Ovary (tissue), 7 donors: ENCODE measurements at regions not wholly inside any gene's neighbourhood (a gene's known extent, or its start where the extent isn't known, plus 50 kb on each side); places are given as distances from the start of the nearest gene placed in this dataset.
"Not testable (repeated sequence)": the region's sequence is repeated elsewhere in the genome, so short reads cannot be mapped to it uniquely, and the experiment has no call there.

ENCODE experiments used
- DNase-seq, 5 donors: peaks; one replicate each; pipeline ENCODE4 v3.0.0-alpha.2; 2019 to 2020
- H3K27ac ChIP-seq, 2 donors: fragments of 200-600 bp; one replicate each; pipeline versions ENCODE4 v1.5.1 to v1.8.0; 2019 to 2022
- H3K27me3 ChIP-seq: fragments of 200-600 bp; one replicate; pipeline ENCODE4 v1.8.0; 2022
- H3K36me3 ChIP-seq: fragments of 200-600 bp; sonication (generic); one replicate; pipeline ENCODE4 v1.5.1; 2019
- H3K4me1 ChIP-seq: one replicate; pipeline ENCODE4 v1.8.1; 2013; ENCODE audit warnings: mild to moderate bottlenecking, moderate library complexity; ENCODE audit not compliant: insufficient read depth
- H3K4me3 ChIP-seq: fragments of 200-600 bp; sonication (generic); one replicate; pipeline ENCODE4 v1.5.1; 2017
- H3K9me3 ChIP-seq, 2 donors: fragments of 200-600 bp in 1 of 2; sonication (generic) in 1 of 2; one replicate each; pipeline versions ENCODE4 v1.5.1 to v1.8.1; 2013 to 2019; ENCODE audit warnings: mild to moderate bottlenecking in 1 of 2, moderate library complexity in 1 of 2
- CTCF ChIP-seq, 3 donors: fragments of 450-650 bp in 2 of 3; fragments of 200-600 bp in 1 of 3; IDR thresholded peaks; one replicate each; pipeline versions ENCODE4 v1.5.1 to v1.8.0; 2016 to 2022; ENCODE audit warnings: antibody characterized with exemption in 3 of 3, mild to moderate bottlenecking in 1 of 3
- EP300 ChIP-seq: sonication (generic); formaldehyde crosslinking; IDR thresholded peaks from one replicate; pipeline ENCODE4 v1.6.1; 2017; ENCODE audit warnings: antibody characterized with exemption
- POLR2A ChIP-seq: fragments of 450-650 bp; IDR thresholded peaks from one replicate; pipeline ENCODE4 v1.6.1; 2017; ENCODE audit warnings: antibody characterized with exemption, mild to moderate bottlenecking, moderate library complexity
- WGBS, 3 donors: extraction: QIAGEN DNeasy Blood & Tissue Kit in 1 of 3; methylation state at CpG; one replicate each; pipeline versions ENCODE4 v1.1.5 to v1.1.7; 2013 to 2017; 5-methylcytosine and 5-hydroxymethylcytosine counted together
- intact Hi-C, 4 donors: fragments of 100-400 bp; cut with DNase I; formaldehyde crosslinking; loops; one replicate each; pipeline versions ENCODE4 v1.11.0 to v1.15.1; 2022 to 2023
- donor health status: DM: no; HTN: no; CAD: no; lungs with moderate emphysema.
- donor health status: DM: no; HTN: no; CAD: no.
- donor health status: Bipolar disorder and iron deficiency.
- donor health status: DM: no; HTN: no; CAD: no.
- donor health status: DM: yes; HTN: yes; CAD: no.

DNA sequence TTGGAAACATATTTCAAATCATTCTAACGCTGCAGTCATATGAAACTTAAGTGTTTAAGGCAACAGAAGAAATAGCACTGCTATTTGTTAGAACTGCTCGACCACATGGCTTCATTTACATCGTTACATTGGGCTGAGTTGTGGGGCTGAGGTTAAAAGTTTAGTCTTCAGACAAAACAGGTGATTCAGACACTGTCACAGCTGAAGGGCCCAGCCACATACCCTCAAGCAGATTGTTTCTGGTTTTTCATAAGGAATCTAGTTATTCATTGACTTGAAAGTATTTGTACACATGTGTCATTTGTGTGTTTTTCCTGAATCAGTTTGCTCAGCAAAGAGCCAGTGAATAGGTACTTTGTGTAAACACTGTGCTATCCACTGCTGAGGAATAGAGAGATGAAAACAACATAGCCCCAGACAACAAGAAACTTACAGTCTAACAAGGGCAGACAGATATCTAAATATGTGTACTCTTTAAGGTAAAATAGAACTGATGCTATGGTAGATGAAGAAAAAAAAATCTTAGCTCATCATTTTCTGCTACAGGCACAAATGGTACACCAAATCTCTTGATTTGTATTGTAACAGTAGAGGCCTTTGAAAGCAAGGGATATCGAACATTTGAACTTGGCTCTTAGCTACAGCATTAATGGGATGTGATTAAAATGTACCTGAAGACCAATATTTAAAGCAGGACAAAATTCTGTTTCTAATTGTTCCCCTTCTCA, 357.6 kb upstream of the RPS23 start:
- H3K4me3 ChIP-seq, result no peak overlapping the region
- H3K36me3 ChIP-seq, result no peaks in the 10 kb centered on the region
- DNase-seq, result no peak
- no peaks in the 10 kb centered on the region for H3K9me3 ChIP-seq
- no peak overlapping the region for H3K27ac ChIP-seq
- intact Hi-C loops, result no loop called here
- no peaks in the 10 kb centered on the region for H3K4me1 ChIP-seq
- no peaks in the 10 kb centered on the region for H3K27me3 ChIP-seq
- TF ChIP-seq CTCF (IDR thresholded peaks at IDR 0.05), result no peak
- no peak for TF ChIP-seq EP300
- TF ChIP-seq POLR2A, result no peak
- WGBS, 3 donors, result 70 to 83% (median 82%) methylated on average over 4 of the region's 4 CpGs

DNA sequence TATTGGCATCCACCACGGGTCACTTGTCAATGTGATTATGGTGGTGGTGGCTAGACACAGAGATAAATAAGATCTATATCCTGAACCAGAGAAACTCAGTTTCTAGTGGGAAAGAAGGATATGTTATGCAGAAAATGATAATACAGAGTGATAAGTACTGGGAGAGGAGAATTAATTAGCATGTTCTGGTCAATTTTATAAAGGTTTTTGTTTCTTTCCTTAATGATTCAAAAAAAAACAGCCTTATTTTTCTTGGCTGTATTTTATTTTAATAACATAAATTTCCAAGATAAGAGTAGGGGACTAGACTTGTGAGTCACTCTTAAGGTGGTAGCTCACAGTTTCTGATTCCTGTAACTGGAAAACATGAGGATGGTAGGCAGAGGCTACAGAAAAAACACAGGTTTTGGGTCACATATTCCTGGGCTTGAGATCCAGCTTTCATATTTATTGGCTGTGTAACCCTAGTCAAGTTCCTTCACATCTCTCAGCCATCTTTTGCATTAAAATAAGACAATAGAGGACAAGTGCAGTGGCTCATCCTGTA, 350.3 kb upstream of the RPS23 start:
- Histone ChIP-seq H3K27me3 (no peaks in the 10 kb centered on the region), H3K27ac (no peak overlapping the region), H3K4me1 (no peaks in the 10 kb centered on the region), H3K4me3 (no peak overlapping the region), H3K36me3 (no peaks in the 10 kb centered on the region), H3K9me3 (no peaks in the 10 kb centered on the region)
- WGBS, 3 donors, result 11 to 20% (median 17%) methylated on average over 1 of the region's 1 CpG
- TF ChIP-seq EP300 (no peak), POLR2A (no peak)
- DNase-seq, result no peak
- intact Hi-C loops, result no loop called here

DNA sequence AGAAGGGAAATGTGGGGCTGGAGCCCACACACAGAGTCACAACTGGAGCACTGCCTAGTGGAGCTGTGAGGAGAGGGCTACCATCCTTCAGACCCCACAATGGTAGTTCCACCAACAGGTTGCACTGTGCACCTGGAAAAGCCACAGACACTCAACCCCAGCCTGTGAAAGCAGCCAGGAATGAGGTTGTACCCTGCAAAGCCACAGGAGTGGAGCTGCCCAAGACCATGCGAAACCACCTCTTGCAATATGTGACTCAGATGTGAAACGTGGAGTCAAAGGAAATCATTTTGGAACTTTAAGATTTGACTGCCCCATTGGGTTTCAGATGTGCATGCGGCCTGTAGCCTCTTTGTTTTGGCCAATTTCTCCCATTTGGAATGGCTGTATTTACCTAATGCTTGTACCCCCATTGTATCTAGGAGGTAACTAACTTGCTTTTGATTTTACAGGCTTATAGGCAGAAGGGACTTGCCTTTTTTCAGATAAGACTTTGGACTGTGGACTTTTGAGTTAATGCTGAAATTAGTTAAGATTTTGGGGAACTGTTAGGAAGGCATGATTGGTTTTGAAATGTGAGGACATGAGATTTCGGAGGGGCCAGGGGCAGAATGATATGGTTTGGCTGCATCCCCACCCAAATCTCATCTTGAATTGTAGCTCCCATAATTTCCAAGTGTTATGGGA, 348.9 kb upstream of the RPS23 start:
- H3K27me3 ChIP-seq, H3K4me3 ChIP-seq, intact Hi-C loops, DNase-seq, H3K4me1 ChIP-seq, H3K36me3 ChIP-seq, H3K9me3 ChIP-seq, H3K27ac ChIP-seq: not testable (repeated sequence)
- WGBS, 3 donors, result 85 to 95% (median 95%) methylated on average over 4 of the region's 4 CpGs

- H3K27me3 ChIP-seq, DNase-seq, H3K27ac ChIP-seq, H3K9me3 ChIP-seq, H3K36me3 ChIP-seq, intact Hi-C loops, H3K4me1 ChIP-seq, H3K4me3 ChIP-seq: not testable (repeated sequence)
- 68 to 89% (median 83%) methylated on average over 1 of the region's 1 CpG for WGBS, 3 donors
Measured at GRCh38 chr5:82626012-82626411, 347.9 kb upstream of the RPS23 start.

DNA sequence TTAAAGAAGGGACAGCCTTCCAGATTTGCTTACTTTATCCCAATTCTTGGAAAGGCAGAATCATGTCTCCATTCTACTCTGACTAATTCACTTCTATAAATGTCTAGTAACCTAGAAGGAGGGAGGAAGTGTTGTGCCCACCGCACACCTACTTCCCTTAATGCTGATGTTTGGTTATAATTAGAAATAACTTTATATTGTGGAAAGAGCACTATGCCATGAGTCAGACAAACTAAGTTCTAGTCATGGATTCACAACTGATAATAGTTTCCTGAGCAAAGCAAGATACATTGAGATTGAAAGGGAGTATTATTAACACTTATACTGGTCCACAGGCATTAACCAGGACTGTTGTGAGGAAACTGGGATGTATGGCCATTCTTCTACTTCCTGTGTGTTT, 345.9 kb upstream of the RPS23 start:
- Histone ChIP-seq H3K27me3 (no peaks in the 10 kb centered on the region), H3K36me3 (no peaks in the 10 kb centered on the region), H3K27ac (no peak overlapping the region), H3K4me1 (no peaks in the 10 kb centered on the region), H3K4me3 (no peak overlapping the region), H3K9me3 (no peaks in the 10 kb centered on the region)
- DNase-seq, result no peak
- TF ChIP-seq POLR2A, result no peak
- no peak for TF ChIP-seq EP300
- TF ChIP-seq CTCF (IDR thresholded peaks at IDR 0.05), result no peak
- intact Hi-C loops, result no loop called here
- 83 to 95% (median 87%) methylated on average over 1 of the region's 1 CpG for WGBS, 3 donors
